Sigmoid colon (tissue), 6 donors: ENCODE measurements at regions not wholly inside any gene's neighbourhood (a gene's known extent, or its start where the extent isn't known, plus 50 kb on each side); places are given as distances from the start of the nearest gene placed in this dataset.
"Not testable (repeated sequence)": the region's sequence is repeated elsewhere in the genome, so short reads cannot be mapped to it uniquely, and the experiment has no call there.

Experiments used
- DNase-seq: peaks from one replicate; pipeline ENCODE4 v3.0.0-alpha.2; 2019
- H3K27ac ChIP-seq, 4 donors: fragments of 200-600 bp; sonication (generic); one replicate each; pipeline ENCODE4 v1.5.1; 2016 to 2019; ENCODE audit warnings: mild to moderate bottlenecking in 1 of 4
- H3K27me3 ChIP-seq, 3 donors: fragments of 200-600 bp; sonication (generic); one replicate each; pipeline ENCODE4 v1.5.1; 2019; ENCODE audit warnings: mild to moderate bottlenecking in 1 of 3
- H3K36me3 ChIP-seq, 4 donors: fragments of 200-600 bp; sonication (generic); one replicate each; pipeline ENCODE4 v1.5.1; 2016 to 2019
- H3K4me1 ChIP-seq, 4 donors: fragments of 200-600 bp; sonication (generic); one replicate each; pipeline ENCODE4 v1.5.1; 2017 to 2019
- H3K4me3 ChIP-seq, 4 donors: fragments of 200-600 bp; sonication (generic); one replicate each; pipeline ENCODE4 v1.5.1; 2017 to 2019; ENCODE audit warnings: mild to moderate bottlenecking in 2 of 4, moderate library complexity in 1 of 4
- H3K9me3 ChIP-seq, 4 donors: fragments of 200-600 bp in 3 of 4; sonication (generic) in 3 of 4; one replicate each; pipeline versions ENCODE4 v1.5.1 to v1.6.1; 2013 to 2019
- CTCF ChIP-seq, 4 experiments: fragments of 450-650 bp in 3 of 4; fragments of 200-600 bp in 1 of 4; IDR thresholded peaks; one replicate each; pipeline ENCODE4 v1.5.1; 2016 to 2019; ENCODE audit warnings: antibody characterized with exemption in 4 of 4, mild to moderate bottlenecking in 3 of 4, moderate library complexity in 2 of 4
- EP300 ChIP-seq, 4 donors: sonication (generic); formaldehyde crosslinking; IDR thresholded peaks; one replicate each; pipeline ENCODE4 v1.6.1; 2017; ENCODE audit warnings: antibody characterized with exemption in 4 of 4
- POLR2A ChIP-seq, 2 donors: fragments of 450-650 bp; IDR thresholded peaks; one replicate each; pipeline ENCODE4 v1.6.1; 2016; ENCODE audit warnings: antibody characterized with exemption in 2 of 2, mild to moderate bottlenecking in 2 of 2, moderate library complexity in 2 of 2
- POLR2AphosphoS5 ChIP-seq, 4 donors: sonication (generic); formaldehyde crosslinking; IDR thresholded peaks; one replicate each; pipeline ENCODE4 v1.6.1; 2017; ENCODE audit warnings: antibody characterized with exemption in 4 of 4
- WGBS, 2 donors: extraction: QIAGEN DNeasy Blood & Tissue Kit; methylation state at CpG; one replicate each; pipeline ENCODE4 v1.1.7; 2013; 5-methylcytosine and 5-hydroxymethylcytosine counted together
- intact Hi-C: fragments of 100-400 bp; cut with DNase I; formaldehyde crosslinking; loops from one replicate; pipeline ENCODE4 v1.15.1; 2023
- donor health status: healthy with polysubstance abuse.
- donor health status: healthy.

GRCh38 chr11:95413761-95414160 is 182.8 kb upstream of the SESN3 start:
- TF ChIP-seq POLR2A (IDR thresholded peaks at IDR 0.05) (no peak), CTCF (IDR thresholded peaks at IDR 0.05) (no peak), EP300 (IDR thresholded peaks at IDR 0.05) (no peak), POLR2AphosphoS5 (IDR thresholded peaks at IDR 0.05) (no peak)
- 84 to 86% methylated on average over 4 of the region's 4 CpGs for WGBS, 2 donors

GRCh38 chr11:95413021-95413420 is 182.0 kb upstream of the SESN3 start:
- Histone ChIP-seq H3K27me3 (no peaks in the 10 kb centered on the region), H3K9me3 (no peaks in the 10 kb centered on the region), H3K27ac (no peak overlapping the region), H3K4me1 (no peaks in the 10 kb centered on the region), H3K36me3 (no peaks in the 10 kb centered on the region), H3K4me3 (no peak overlapping the region)
- TF ChIP-seq EP300 (IDR thresholded peaks at IDR 0.05) = no peak
- TF ChIP-seq CTCF (IDR thresholded peaks at IDR 0.05) = no peak
- TF ChIP-seq POLR2AphosphoS5 (IDR thresholded peaks at IDR 0.05) = no peak
- TF ChIP-seq POLR2A (IDR thresholded peaks at IDR 0.05) = no peak
- intact Hi-C loops = no loop called here
- no peak for DNase-seq

More at GRCh38 chr11:95413761-95414160, 182.8 kb upstream of the SESN3 start:
- no peaks in the 10 kb centered on the region for H3K4me1 ChIP-seq
- intact Hi-C loops = no loop called here
- no peaks in the 10 kb centered on the region for H3K27me3 ChIP-seq
- no peak overlapping the region for H3K27ac ChIP-seq
- H3K4me3 ChIP-seq = no peak overlapping the region
- DNase-seq = no peak
- H3K9me3 ChIP-seq = no peaks in the 10 kb centered on the region
- no peaks in the 10 kb centered on the region for H3K36me3 ChIP-seq

GRCh38 chr11:95412074-95412473 is 181.1 kb upstream of the SESN3 start:
- no peaks in the 10 kb centered on the region for H3K36me3 ChIP-seq
- H3K27ac ChIP-seq = no peak overlapping the region
- TF ChIP-seq CTCF (IDR thresholded peaks at IDR 0.05) (no peak), EP300 (IDR thresholded peaks at IDR 0.05) (no peak), POLR2A (IDR thresholded peaks at IDR 0.05) (no peak), POLR2AphosphoS5 (IDR thresholded peaks at IDR 0.05) (no peak)
- intact Hi-C loops = no loop called here
- no peaks in the 10 kb centered on the region for H3K4me1 ChIP-seq
- DNase-seq = no peak
- H3K4me3 ChIP-seq = no peak overlapping the region
- no peaks in the 10 kb centered on the region for H3K9me3 ChIP-seq
- WGBS, 2 donors = 92% methylated on average over 3 of the region's 3 CpGs
- no peaks in the 10 kb centered on the region for H3K27me3 ChIP-seq

GRCh38 chr11:95410707-95411106 is 179.7 kb upstream of the SESN3 start:
- H3K36me3 ChIP-seq, H3K4me1 ChIP-seq, DNase-seq, intact Hi-C loops, H3K4me3 ChIP-seq, H3K9me3 ChIP-seq, H3K27ac ChIP-seq, H3K27me3 ChIP-seq: not testable (repeated sequence)

GRCh38 chr11:95406271-95406670 is 175.3 kb upstream of the SESN3 start:
- no peak for DNase-seq
- intact Hi-C loops = no loop called here
- Histone ChIP-seq H3K36me3 (no peaks in the 10 kb centered on the region), H3K27ac (no peak overlapping the region), H3K4me3 (no peak overlapping the region), H3K27me3 (no peaks in the 10 kb centered on the region), H3K9me3 (no peaks in the 10 kb centered on the region), H3K4me1 (no peaks in the 10 kb centered on the region)
- 91 to 94% methylated on average over 1 of the region's 1 CpG for WGBS, 2 donors
- TF ChIP-seq CTCF (IDR thresholded peaks at IDR 0.05) (no peak), EP300 (IDR thresholded peaks at IDR 0.05) (no peak), POLR2AphosphoS5 (IDR thresholded peaks at IDR 0.05) (no peak), POLR2A (IDR thresholded peaks at IDR 0.05) (no peak)
